HG02884 (cell line): ENCODE measurements at regions not wholly inside any gene's neighbourhood (a gene's known extent, or its start where the extent isn't known, plus 50 kb on each side); places are given as distances from the start of the nearest gene placed in this dataset.
"Not testable (repeated sequence)": the region's sequence is repeated elsewhere in the genome, so short reads cannot be mapped to it uniquely, and the experiment has no call there.

ENCODE experiments used
- ATAC-seq: cut with Tn5 transposase; IDR thresholded peaks from one replicate; pipeline ENCODE4 v1.9.1; 2021; ENCODE audit warnings: mild to moderate bottlenecking, moderate library complexity; ENCODE audit not compliant: unreplicated experiment

DNA sequence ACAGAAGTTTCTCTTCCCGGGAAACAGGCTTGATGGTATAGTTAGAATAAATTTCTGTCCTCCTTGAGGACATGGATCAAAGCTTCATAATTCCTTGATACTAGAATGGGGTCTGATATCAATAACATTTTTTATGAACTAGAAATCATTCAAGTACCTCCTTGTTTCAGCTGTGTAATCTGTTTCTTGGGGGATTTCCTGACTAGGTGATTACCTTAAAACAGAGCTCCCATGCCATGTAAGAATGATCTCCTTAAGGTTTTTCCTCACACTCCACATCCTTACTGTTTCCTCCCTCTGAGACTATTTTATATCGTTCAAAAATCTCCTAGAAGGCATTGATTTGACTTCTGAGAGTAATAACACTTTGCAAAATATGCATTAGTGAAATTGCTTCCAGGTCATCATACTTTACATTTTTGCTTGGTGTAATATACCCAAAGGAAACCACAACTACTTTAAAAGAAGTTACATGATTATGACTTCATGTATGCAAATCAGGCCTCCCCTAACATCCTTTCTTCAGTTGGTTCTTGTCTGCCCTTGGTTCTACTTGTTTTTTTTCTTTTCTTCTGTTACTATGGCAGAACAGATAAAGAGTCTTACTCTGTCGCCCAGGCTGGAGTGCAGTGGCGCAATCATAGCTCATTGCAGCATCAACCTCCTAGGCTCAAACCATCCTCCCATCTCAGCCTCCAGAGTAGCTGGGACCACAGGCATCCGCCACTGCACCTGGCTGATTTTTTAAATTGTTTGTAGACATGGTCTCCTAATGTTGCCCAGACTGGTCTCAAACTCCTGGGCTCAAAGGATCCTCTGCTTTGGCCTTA lies 388.8 kb downstream of the ZFHX3 start:
- no peak for ATAC-seq

DNA sequence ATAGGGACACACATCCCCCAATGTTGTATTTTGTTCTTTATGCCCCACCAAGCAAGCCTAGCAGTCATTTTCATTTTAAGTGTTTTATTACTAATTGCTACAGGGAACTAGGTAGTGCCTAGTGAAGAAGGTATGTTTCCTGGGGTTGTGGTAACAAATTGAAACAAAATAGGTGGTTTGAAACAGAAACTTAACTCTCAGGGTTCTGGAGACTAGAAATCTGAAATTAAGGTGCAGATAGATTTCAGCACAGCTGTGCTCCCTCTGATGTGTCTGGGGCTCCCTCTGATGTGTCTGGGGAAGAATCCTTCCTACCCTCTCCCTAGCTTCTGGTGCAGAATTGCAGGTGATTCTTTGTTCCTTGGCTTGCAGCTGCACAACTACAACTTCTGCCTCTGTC lies 390.1 kb downstream of the ZFHX3 start:
- ATAC-seq = peak; percentile 88

DNA sequence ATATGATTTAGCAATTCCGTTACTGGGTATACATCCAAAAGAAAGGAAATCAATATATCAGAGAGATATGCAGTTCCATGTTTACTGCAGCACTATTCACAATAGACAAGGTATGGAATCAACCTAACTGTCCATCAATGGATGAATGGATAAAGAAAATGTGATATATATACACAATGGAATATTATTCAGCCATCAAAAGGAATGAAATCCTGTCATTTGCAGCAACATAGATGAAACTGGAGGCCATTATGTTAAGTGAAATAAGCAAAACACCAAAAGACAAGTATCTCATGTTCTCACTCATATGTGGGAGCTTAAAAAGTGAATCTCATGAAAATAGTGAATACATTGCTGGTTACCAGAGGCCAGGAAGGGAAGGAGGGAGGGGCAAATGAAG lies 390.8 kb downstream of the ZFHX3 start:
- no peak for ATAC-seq

DNA sequence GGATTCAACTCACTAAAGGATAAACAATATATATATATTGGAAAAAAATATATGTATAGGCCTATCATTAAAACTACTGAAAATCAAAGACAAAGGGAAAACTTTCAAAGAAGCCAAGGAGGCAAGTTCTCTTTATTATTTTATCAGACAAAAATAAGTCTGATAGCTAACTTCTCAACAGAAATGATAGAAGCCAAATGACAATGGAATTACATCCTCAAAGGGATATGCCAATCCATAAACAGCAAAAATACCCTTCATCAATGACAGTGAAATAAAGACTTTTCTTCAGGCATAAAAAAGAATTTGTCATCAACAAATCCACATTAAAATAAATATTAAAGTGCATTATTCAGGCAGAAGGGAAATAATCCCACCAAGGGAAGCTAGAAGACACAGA lies 393.4 kb downstream of the ZFHX3 start:
- ATAC-seq = no peak

DNA sequence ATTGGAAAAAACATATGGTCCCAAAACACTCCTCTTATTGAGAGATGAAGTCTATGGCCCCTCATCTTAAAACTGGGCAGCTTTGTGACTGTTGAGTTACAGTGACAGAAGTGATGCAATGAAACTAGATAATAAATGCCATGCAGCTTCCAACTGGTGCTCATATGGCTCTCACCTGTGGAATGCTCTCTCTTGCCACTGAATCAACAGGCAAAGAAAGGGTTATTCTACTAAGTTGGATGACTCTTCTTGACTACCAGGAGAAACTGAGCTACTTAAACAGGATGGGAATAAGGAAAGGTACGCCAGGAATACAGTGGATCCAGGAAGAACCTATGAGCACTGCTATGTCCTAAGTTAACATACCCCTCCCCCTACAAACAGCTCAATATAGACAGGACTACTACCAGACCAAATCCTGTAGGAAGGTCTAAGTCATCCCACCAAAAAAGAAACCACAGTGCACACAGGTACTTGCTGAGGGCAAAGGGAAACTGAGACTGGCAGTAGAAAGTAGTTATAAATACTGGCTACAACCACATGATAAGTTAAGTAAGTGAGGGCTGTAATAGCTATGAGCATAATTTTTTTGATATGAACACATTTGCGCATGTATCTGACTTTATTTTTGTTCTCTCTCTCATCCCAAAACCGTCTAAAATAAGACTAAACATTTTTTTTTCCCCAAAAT lies 398.5 kb downstream of the ZFHX3 start:
- ATAC-seq = no peak

DNA sequence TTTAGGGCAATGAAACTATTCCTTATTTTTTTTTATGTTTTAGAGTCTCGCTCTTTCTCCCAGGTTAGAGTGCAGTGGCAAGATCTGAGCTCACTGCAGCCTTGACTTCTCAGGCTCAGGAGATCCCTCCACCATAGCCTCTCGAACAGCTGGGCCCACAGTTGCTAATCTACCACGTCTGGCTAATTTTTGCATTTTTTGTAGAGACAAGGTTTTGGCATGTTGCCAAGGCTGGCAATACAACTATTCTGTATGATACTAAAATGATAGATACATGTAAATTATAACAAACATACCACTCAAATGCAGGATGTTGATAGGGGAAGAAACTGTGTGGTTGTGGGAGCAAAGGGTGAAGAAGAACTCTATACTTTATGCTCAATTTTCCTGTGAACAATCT lies 401.3 kb downstream of the ZFHX3 start:
- ATAC-seq = no peak

- no peak for ATAC-seq
These were observed 402.4 kb downstream of the ZFHX3 start for GRCh38 chr16:72645538-72645937.

DNA sequence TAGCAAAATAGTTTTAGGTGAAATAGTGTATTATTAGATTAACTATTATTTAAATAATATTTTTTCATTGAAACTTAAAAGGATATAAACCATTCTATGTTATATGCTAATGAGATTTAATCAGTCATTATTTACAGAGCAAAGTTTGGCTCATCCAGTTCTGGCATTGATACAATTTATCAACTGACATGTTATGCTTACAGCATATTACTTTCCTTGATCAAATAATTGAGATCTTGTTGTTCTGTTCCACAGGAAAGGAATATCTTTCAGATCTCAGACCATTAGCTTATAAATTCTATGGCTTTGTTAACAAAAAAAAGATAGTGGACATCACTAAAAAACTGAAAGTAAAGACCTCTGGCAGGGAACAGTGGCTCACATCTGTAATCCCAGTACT lies 403.0 kb downstream of the ZFHX3 start:
- no peak for ATAC-seq

GRCh38 chr16:72639494-72639893 lies 408.4 kb downstream of the ZFHX3 start:
- no peak for ATAC-seq

- ATAC-seq = no peak
These were observed 410.6 kb downstream of the ZFHX3 start for GRCh38 chr16:72637306-72637705.

- ATAC-seq = no peak
These were observed 412.2 kb downstream of the ZFHX3 start for GRCh38 chr16:72635694-72636093.

DNA sequence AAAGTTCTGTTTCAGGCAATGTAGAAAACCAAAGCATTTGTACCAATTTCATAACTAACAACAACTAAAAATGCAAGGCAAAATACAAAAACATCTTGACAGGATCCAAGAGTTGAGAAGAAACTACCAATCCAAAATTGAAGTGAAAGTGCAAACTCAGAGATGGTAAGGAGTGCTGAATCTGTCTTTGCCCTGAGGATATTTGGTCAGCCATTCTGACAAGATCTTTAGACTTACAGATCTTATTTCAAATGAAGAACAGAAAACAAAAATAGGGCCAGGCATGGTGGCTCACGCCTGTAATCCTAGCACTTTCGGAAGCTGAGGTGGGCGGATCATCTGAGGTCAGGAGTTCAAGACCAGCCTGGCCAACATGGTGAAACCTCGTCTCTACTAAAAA lies 412.8 kb downstream of the ZFHX3 start:
- no peak for ATAC-seq

- ATAC-seq = not testable (repeated sequence)
These were observed 420.6 kb downstream of the ZFHX3 start for GRCh38 chr16:72627182-72627896.

DNA sequence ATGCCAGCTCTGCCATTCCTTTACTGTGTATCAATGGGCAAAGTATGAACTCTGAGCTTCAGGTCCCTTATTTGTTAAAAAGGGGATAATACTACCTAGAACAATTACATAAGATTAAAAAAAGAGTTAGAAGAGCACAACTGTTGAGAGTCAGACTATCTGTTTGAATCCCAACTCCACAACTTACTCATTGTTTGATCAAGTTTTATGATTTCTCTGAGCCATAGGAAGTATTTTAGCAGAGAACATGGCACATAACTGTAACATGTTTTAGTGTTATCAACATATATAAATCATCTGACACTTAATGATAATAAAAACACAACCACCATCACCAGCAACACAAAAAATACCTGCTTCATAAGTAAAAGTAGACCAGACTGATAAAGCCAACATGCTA lies 421.3 kb downstream of the ZFHX3 start:
- no peak for ATAC-seq

DNA sequence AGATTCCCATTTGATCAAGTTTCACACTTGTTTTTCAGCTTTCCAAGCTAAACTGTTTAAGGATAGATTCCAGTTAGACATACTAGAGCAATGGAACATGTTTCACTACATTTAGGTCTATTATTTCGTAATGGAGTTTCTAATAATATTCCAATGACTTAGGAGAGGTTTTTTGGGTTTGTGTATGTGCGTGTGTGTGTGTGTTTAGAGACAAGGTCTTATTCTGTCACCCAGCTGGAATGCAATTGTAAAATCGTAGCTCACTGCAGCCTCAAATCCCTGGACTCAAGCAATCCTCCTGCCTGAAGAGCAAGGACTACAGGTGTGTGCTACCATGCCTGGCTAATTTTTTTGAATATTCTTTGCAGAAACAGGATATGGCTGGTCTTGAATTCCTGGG lies 426.3 kb downstream of the ZFHX3 start:
- ATAC-seq = no peak

DNA sequence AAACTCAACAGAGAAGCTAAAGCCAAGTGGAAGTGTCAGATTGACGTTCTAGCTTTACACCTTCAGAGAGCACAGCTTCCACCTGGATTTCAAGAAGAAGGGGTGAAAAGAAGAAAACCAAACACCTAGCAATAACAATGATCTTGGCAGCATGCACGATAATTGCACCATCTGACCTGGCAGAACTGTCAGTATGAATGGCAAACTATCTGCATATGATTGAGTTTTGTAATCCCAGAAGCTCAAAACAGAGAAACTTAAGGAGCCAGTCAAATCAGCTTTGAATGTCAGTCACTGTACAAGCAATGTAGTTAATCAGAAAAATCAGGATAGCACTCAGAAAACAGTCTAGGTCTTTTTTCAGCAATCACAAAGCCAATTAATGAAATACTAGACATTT lies 427.1 kb downstream of the ZFHX3 start:
- no peak for ATAC-seq

GRCh38 chr16:72620348-72620747 lies 427.6 kb downstream of the ZFHX3 start:
- no peak for ATAC-seq

DNA sequence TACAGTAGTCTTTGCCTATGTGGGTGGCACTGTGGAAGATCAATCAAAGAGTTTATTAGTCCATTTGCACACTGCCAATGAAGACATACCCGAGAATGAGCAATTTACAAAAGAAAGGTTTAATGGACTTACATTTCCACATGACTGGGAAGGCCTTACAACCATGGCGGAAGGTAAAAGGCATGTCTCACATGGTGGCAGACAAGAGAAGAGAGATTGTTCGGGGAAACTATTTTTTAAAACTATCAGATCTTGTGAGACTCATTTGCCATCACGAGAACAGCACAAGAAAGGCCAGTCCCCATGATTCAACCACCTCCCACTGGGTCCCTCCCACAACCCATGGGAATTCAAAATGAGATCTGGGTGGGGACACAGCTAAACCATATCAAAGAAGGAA lies 432.1 kb downstream of the ZFHX3 start:
- no peak for ATAC-seq

GRCh38 chr16:72612718-72613117 lies 435.2 kb downstream of the ZFHX3 start:
- ATAC-seq = no peak

DNA sequence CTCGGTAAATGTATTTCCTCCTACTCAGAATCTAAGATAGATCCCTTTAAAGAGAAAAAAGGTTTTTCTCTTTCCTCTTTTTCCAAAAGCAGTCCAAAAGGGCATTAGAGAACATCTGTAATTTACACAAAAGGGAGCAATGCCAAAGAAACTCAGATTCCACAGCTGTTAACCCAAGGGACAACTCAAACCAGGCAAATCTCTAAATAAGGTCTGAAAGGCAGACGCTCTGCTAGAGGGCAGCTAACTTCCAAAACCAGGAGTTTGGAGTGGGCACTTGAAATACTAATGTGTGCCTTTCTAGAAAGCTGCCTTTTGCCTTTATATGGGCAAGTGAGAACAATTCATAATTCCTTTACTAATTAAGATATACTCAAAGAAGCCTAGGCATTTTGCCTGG lies 435.7 kb downstream of the ZFHX3 start:
- no peak for ATAC-seq

GRCh38 chr16:72609933-72610332 lies 438.0 kb upstream of the PMFBP1 start:
- ATAC-seq = no peak

- ATAC-seq = no peak
These were observed 437.1 kb upstream of the PMFBP1 start for GRCh38 chr16:72609066-72609465.
